ENCODE measurements at regions not wholly inside any gene's neighbourhood (a gene's known extent, or its start where the extent isn't known, plus 50 kb on each side); places are given as distances from the start of the nearest gene placed in this dataset.

- no peak overlapping the region for H3K4me3 ChIP-seq (replicated peaks in 1 of 3; ENCODE audit: insufficient read depth in 1 of 3, low read depth in 1 of 3, low read length in 3 of 3)
- POLR2A ChIA-PET: no interaction called here
These were observed 87.0 kb upstream of the ADGRF1 start for GRCh38 chr6:47129129-47129528.

More at GRCh38 chr6:47129129-47129528, 87.0 kb upstream of the ADGRF1 start:
- CTCF ChIA-PET: interaction anchor here (1.2 kb wide), 1 partner anchor 31 kb away, joined by 4 read pairs; no protein-coding TSS in a partner anchor
- H3K36me3 ChIP-seq (ENCODE audit: control insufficient read depth in 2 of 2, extremely low read depth in 1 of 2, insufficient read depth in 2 of 2, low read length in 2 of 2): no peaks in the 10 kb centered on the region
- no peaks in the 10 kb centered on the region for H3K9me3 ChIP-seq (replicated peaks; ENCODE audit: control insufficient read depth, insufficient read depth, low read length)
- no peak overlapping the region for H3K9ac ChIP-seq (replicated peaks; ENCODE audit: extremely low read depth, insufficient read depth, low read length)
- DNase-seq (ENCODE audit: low read depth, low spot score): no peak
- TF ChIP-seq GATA2 (IDR thresholded peaks at IDR 0.05; ENCODE audit: insufficient read depth, insufficient read length, low read depth, low read length) (no peak), MAX (IDR thresholded peaks at IDR 0.05; ENCODE audit: insufficient read depth, insufficient read length) (no peak), MYC (IDR thresholded peaks at IDR 0.05; ENCODE audit: low read depth, low read length) (no peak), CTCF (IDR thresholded peaks at IDR 0.05; ENCODE audit: extremely low read depth in 1 of 2, insufficient read depth in 1 of 2, low read depth in 1 of 2, low read length in 2 of 2) (no peak), EZH2 (IDR thresholded peaks at IDR 0.05; ENCODE audit: borderline replicate concordance, low read depth, low read length, severe bottlenecking) (no peak), POLR2AphosphoS5 (IDR thresholded peaks at IDR 0.05; ENCODE audit: insufficient read depth, low read depth, low read length) (no peak), FOS (IDR thresholded peaks at IDR 0.05; ENCODE audit: borderline replicate concordance, insufficient read depth, low read length) (no peak), POLR2A (IDR thresholded peaks at IDR 0.05; ENCODE audit: low read depth, low read length) (no peak), JUN (IDR thresholded peaks at IDR 0.05; ENCODE audit: borderline replicate concordance, insufficient read depth, insufficient read length, low read depth) (no peak)
- BruUV-seq (replicated peaks): no TSS peak
- H4K20me1 ChIP-seq (replicated peaks; ENCODE audit: control insufficient read depth, extremely low read depth, insufficient read depth, low read length): no peaks in the 10 kb centered on the region
- no peak overlapping the region for H3K27ac ChIP-seq (ENCODE audit: insufficient read depth, low read depth, low read length)
- peaks cover 6% of the 10 kb centered on the region for H3K4me1 ChIP-seq (ENCODE audit: control insufficient read depth, extremely low read depth, insufficient read depth, low read length)
- no peak for FAIRE-seq
- H3K79me2 ChIP-seq (ENCODE audit: control insufficient read depth, insufficient read depth, low read length): no peaks in the 10 kb centered on the region
- H3K27me3 ChIP-seq (ENCODE audit: control insufficient read depth in 2 of 2, insufficient read depth in 2 of 2, low read length in 2 of 2): no peaks in the 10 kb centered on the region
- no peaks in the 10 kb centered on the region for H3K9me1 ChIP-seq (replicated peaks; ENCODE audit: control insufficient read depth, extremely low read depth, insufficient read depth, low read length)
- dilution Hi-C loops (cut with MboI; ENCODE audit: extremely low pct_ligation_motif_present, low sequenced_read_pairs) (no loop called here), intact Hi-C loops (cut with micrococcal nuclease) (no loop called here)
- no peak overlapping the region for H2AFZ ChIP-seq (ENCODE audit: low read depth, low read length)
- no peak overlapping the region for H3K4me2 ChIP-seq (ENCODE audit: insufficient read depth, low read length)
